ENCODE measurements at regions not wholly inside any gene's neighbourhood (a gene's known extent, or its start where the extent isn't known, plus 50 kb on each side); places are given as distances from the start of the nearest gene placed in this dataset.

DNA sequence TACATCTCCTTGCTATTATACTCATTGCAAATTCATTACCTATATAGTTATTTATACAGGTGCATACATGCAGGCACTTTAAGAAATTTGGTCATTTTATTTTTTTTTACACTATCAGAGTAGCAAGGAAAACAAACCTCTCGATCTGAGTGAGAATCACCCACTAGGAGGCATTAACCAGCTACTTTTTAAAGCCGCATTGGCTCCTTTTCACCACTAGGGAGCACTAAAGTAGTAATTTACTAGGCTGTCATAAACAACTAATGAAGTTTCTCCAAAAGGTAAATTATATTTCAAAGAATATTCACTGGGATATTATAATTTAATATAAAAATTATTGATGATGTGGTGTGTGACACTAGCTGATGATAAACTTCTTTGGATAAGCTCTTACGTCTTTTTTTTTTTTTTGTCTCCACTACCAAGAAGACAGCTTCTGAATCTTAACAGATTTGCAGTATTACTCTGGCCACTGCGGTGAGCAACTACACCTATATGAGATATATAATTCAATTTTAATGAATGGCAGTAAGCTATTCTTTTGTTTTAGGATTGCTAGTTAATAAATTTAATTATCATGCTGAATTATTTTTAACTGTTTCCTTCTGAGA is 101.9 kb downstream of the NOL4 start:
- Histone ChIP-seq H3K9me3 (ENCODE audit: low read length) (no peaks in the 10 kb centered on the region), H3K4me3 (ENCODE audit: low read length) (no peak overlapping the region), H3K79me2 (replicated peaks; ENCODE audit: insufficient read depth, low read length) (no peaks in the 10 kb centered on the region), H3K4me2 (ENCODE audit: low read length) (no peak overlapping the region), H3K27ac (ENCODE audit: low read length) (no peak overlapping the region), H3K9ac (ENCODE audit: low read length) (no peak overlapping the region), H3K36me3 (ENCODE audit: insufficient read depth, low read length) (no peaks in the 10 kb centered on the region), H2AFZ (ENCODE audit: low read depth, low read length) (no peak overlapping the region), H3K9me2 (ENCODE audit: insufficient read depth, low read length) (no peaks in the 10 kb centered on the region), H3K27me3 (ENCODE audit: insufficient read depth, low read depth, low read length) (no peaks in the 10 kb centered on the region), H3F3A (ENCODE audit: insufficient read depth, low read length, poor library complexity, severe bottlenecking) (no peaks in the 10 kb centered on the region), H4K20me1 (ENCODE audit: insufficient read depth) (no peaks in the 10 kb centered on the region)
- TF ChIP-seq EZH2 (IDR thresholded peaks at IDR 0.05; ENCODE audit: borderline replicate concordance, insufficient read depth, low read length, poor library complexity, severe bottlenecking) = no peak
- no peak for TF ChIP-seq POLR2AphosphoS5 (IDR thresholded peaks at IDR 0.05)
- TF ChIP-seq, protein P1, sequence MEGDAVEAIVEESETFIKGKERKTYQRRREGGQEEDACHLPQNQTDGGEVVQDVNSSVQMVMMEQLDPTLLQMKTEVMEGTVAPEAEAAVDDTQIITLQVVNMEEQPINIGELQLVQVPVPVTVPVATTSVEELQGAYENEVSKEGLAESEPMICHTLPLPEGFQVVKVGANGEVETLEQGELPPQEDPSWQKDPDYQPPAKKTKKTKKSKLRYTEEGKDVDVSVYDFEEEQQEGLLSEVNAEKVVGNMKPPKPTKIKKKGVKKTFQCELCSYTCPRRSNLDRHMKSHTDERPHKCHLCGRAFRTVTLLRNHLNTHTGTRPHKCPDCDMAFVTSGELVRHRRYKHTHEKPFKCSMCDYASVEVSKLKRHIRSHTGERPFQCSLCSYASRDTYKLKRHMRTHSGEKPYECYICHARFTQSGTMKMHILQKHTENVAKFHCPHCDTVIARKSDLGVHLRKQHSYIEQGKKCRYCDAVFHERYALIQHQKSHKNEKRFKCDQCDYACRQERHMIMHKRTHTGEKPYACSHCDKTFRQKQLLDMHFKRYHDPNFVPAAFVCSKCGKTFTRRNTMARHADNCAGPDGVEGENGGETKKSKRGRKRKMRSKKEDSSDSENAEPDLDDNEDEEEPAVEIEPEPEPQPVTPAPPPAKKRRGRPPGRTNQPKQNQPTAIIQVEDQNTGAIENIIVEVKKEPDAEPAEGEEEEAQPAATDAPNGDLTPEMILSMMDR (IDR thresholded peaks at IDR 0.05; ENCODE audit: poor library complexity, severe bottlenecking) = peak; percentile 91
- TF ChIP-seq MXI1 (conservative IDR thresholded peaks at IDR 0.05; ENCODE audit: poor library complexity, severe bottlenecking) = no peak
- TF ChIP-seq EP300 (conservative IDR thresholded peaks at IDR 0.05; ENCODE audit: poor library complexity, severe bottlenecking) = no peak
- TF ChIP-seq, protein P2, sequence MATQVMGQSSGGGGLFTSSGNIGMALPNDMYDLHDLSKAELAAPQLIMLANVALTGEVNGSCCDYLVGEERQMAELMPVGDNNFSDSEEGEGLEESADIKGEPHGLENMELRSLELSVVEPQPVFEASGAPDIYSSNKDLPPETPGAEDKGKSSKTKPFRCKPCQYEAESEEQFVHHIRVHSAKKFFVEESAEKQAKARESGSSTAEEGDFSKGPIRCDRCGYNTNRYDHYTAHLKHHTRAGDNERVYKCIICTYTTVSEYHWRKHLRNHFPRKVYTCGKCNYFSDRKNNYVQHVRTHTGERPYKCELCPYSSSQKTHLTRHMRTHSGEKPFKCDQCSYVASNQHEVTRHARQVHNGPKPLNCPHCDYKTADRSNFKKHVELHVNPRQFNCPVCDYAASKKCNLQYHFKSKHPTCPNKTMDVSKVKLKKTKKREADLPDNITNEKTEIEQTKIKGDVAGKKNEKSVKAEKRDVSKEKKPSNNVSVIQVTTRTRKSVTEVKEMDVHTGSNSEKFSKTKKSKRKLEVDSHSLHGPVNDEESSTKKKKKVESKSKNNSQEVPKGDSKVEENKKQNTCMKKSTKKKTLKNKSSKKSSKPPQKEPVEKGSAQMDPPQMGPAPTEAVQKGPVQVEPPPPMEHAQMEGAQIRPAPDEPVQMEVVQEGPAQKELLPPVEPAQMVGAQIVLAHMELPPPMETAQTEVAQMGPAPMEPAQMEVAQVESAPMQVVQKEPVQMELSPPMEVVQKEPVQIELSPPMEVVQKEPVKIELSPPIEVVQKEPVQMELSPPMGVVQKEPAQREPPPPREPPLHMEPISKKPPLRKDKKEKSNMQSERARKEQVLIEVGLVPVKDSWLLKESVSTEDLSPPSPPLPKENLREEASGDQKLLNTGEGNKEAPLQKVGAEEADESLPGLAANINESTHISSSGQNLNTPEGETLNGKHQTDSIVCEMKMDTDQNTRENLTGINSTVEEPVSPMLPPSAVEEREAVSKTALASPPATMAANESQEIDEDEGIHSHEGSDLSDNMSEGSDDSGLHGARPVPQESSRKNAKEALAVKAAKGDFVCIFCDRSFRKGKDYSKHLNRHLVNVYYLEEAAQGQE (IDR thresholded peaks at IDR 0.05; ENCODE audit: borderline replicate concordance) = no peak
- TF ChIP-seq RAD21 (conservative IDR thresholded peaks at IDR 0.05) = peak; percentile 80
- TF ChIP-seq TAF1 (IDR thresholded peaks at IDR 0.05; ENCODE audit: low read depth) = no peak
- TF ChIP-seq SMC3 (conservative IDR thresholded peaks at IDR 0.05; ENCODE audit: poor library complexity) = peak; percentile 88

DNA sequence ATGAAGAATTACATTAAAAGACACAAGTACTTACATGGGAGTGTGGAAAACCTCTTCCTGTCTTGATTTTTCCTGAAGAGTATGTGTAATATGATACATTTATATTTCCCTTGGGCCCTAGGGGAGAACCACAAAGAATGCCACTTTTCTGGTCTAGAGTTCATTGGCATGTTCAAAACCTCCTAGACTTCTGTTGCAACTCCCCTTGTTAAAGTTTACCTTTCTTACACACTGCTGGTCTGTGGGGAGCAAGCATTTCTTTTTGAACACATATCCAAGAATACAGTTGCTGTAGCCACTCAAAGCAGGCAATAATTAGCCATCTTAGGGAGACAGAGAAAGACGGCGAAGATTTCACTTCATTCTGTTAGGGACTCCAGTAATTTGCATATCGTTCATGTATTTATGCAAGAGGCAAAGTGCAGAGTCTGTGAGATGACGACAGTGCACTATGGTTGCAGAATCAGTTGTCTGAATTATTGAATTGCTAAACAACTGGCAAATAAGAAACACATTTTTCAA is 103.5 kb downstream of the NOL4 start:
- Histone ChIP-seq H3F3A (ENCODE audit: insufficient read depth, low read length, poor library complexity, severe bottlenecking) (no peaks in the 10 kb centered on the region), H3K4me3 (ENCODE audit: low read length) (peak overlapping the region; percentile 48), H3K9me3 (ENCODE audit: low read length) (no peaks in the 10 kb centered on the region), H2AFZ (ENCODE audit: low read depth, low read length) (no peak overlapping the region), H3K9me2 (ENCODE audit: insufficient read depth, low read length) (no peaks in the 10 kb centered on the region), H3K79me2 (replicated peaks; ENCODE audit: insufficient read depth, low read length) (no peaks in the 10 kb centered on the region), H3K4me2 (ENCODE audit: low read length) (peak overlapping the region; percentile 46), H3K36me3 (ENCODE audit: insufficient read depth, low read length) (no peaks in the 10 kb centered on the region), H3K27ac (ENCODE audit: low read length) (no peak overlapping the region), H3K9ac (ENCODE audit: low read length) (no peak overlapping the region), H3K27me3 (ENCODE audit: insufficient read depth, low read depth, low read length) (no peaks in the 10 kb centered on the region), H4K20me1 (ENCODE audit: insufficient read depth) (no peaks in the 10 kb centered on the region)
- TF ChIP-seq SMC3 (conservative IDR thresholded peaks at IDR 0.05; ENCODE audit: poor library complexity) (peak; percentile 17), EP300 (conservative IDR thresholded peaks at IDR 0.05; ENCODE audit: poor library complexity, severe bottlenecking) (no peak)

Data from neural cell (in vitro differentiated cells).